ENCODE measurements at regions not wholly inside any gene's neighbourhood (a gene's known extent, or its start where the extent isn't known, plus 50 kb on each side); places are given as distances from the start of the nearest gene placed in this dataset.

DNA sequence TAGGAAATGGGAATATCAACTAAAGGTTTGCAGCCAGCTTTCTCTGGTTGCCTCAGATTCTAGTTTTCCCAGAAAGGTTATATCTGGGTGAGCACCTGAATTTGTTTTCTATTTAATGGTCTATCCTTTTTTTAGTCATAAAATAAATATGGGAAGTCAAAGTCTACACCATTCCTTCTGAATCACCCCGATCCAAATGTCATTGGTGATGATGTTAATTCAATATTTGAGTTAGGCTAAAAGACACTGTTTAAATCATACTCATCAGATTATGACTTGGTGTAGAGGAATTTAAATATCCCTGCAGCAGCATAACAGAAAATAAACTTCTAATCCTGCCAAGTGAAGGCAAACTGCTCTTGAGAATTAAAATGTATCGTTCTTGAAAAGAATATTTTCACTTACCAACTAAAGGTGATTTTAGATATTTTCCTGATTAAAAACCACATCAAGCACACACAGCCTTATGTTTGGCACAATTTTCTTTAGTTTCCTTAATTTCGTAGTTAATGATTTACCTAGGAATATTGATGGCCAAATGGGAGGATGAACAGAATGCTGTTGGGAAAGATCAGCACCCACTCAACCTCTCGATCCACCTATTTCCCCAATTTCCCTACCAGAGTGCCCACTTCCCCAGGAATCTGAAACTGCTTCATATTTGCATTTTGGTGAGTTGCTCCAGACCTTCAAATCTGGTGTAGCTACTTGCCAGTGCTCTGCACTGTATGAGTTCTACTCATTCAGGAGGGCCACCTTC is 103.1 kb upstream of the TSLP start:
- Histone ChIP-seq H3K4me2 (ENCODE audit: low read length) (peak overlapping the region; percentile 79), H3K9me2 (replicated peaks; ENCODE audit: low read length) (no peaks in the 10 kb centered on the region), H4K20me1 (ENCODE audit: low read length) (no peaks in the 10 kb centered on the region), H3K27me3 (ENCODE audit: low read length) (no peaks in the 10 kb centered on the region), H2AFZ (ENCODE audit: low read length) (no peak overlapping the region), H3F3A (ENCODE audit: low read length, unreplicated experiment) (peaks cover 6% of the 10 kb centered on the region), H3K36me3 (ENCODE audit: low read depth, low read length) (no peaks in the 10 kb centered on the region), H3K79me2 (ENCODE audit: low read length) (no peaks in the 10 kb centered on the region), H3K9ac (ENCODE audit: low read length) (peak overlapping the region; percentile 74), H3K4me3 (ENCODE audit: low read length) (peak overlapping the region; percentile 47), H3K27ac (ENCODE audit: low read length) (peak overlapping the region; percentile 96), H3K9me3 (ENCODE audit: low read length) (no peaks in the 10 kb centered on the region), H3K4me1 (ENCODE audit: insufficient read depth, low read length) (peaks cover 62% of the 10 kb centered on the region)
- ChIA-PET POLR2A (ENCODE audit: unreplicated experiment) (interaction anchor here (0.7 kb wide), 1 partner anchor 52 kb away, joined by 4 read pairs; no protein-coding TSS in a partner anchor), CTCF (no interaction called here)
- no TSS peak for BruUV-seq (replicated peaks)
- ATAC-seq (peak; percentile 89), DNase-seq (peak; percentile 95)
- intact Hi-C loops (cut with micrococcal nuclease) = loop anchor here (1.0 to 5.0 kb wide), 9 partner anchors 10 to 211 kb away; no protein-coding TSS in a partner anchor
- TF ChIP-seq, protein P1, sequence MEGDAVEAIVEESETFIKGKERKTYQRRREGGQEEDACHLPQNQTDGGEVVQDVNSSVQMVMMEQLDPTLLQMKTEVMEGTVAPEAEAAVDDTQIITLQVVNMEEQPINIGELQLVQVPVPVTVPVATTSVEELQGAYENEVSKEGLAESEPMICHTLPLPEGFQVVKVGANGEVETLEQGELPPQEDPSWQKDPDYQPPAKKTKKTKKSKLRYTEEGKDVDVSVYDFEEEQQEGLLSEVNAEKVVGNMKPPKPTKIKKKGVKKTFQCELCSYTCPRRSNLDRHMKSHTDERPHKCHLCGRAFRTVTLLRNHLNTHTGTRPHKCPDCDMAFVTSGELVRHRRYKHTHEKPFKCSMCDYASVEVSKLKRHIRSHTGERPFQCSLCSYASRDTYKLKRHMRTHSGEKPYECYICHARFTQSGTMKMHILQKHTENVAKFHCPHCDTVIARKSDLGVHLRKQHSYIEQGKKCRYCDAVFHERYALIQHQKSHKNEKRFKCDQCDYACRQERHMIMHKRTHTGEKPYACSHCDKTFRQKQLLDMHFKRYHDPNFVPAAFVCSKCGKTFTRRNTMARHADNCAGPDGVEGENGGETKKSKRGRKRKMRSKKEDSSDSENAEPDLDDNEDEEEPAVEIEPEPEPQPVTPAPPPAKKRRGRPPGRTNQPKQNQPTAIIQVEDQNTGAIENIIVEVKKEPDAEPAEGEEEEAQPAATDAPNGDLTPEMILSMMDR (conservative IDR thresholded peaks at IDR 0.05; ENCODE audit: low read depth, low read length) = no peak
- TF ChIP-seq EZH2 (IDR thresholded peaks at IDR 0.05; ENCODE audit: low read length, unreplicated experiment) (no peak), EZH2phosphoT487 (IDR thresholded peaks at IDR 0.05; ENCODE audit: borderline replicate concordance, low read length) (no peak)

DNA sequence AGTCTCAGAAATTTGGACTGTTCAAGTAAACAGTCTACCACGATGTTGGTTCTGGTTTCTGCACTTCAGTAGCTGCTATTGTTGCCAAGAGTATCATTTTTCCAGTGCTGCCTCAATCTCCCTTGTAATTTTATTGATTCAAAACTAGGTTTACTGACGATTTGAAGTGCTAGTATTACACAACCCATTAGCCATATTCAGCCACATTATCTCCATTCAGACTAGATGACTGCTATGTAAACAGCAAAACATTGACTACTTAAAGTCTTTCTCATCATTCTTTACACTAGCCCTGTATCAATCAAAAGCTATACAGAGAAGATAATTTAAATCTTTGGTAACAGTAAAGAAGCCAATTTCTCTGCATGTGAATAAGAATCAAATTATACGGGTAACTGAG is 102.0 kb upstream of the TSLP start:
- H3K9me3 ChIP-seq (ENCODE audit: low read length) = no peaks in the 10 kb centered on the region
- DNase-seq (peak; percentile 51), ATAC-seq (no peak)
- peaks cover 6% of the 10 kb centered on the region for H3F3A ChIP-seq (ENCODE audit: low read length, unreplicated experiment)
- ChIA-PET CTCF (no interaction called here), POLR2A (ENCODE audit: unreplicated experiment) (no interaction called here)
- peak overlapping the region; percentile 90 for H3K27ac ChIP-seq (ENCODE audit: low read length)
- intact Hi-C loops (cut with micrococcal nuclease) = loop anchor here (2.0 to 5.0 kb wide), 4 partner anchors 59 to 212 kb away; no protein-coding TSS in a partner anchor
- no peaks in the 10 kb centered on the region for H3K36me3 ChIP-seq (ENCODE audit: low read depth, low read length)
- no peaks in the 10 kb centered on the region for H4K20me1 ChIP-seq (ENCODE audit: low read length)
- peak overlapping the region; percentile 38 for H3K4me2 ChIP-seq (ENCODE audit: low read length)
- H3K9ac ChIP-seq (ENCODE audit: low read length) = peak overlapping the region; percentile 74
- peak overlapping the region; percentile 41; the same call in 1 of the 2 replicates for H2AFZ ChIP-seq (ENCODE audit: low read length)
- TF ChIP-seq, protein P1 (conservative IDR thresholded peaks at IDR 0.05; ENCODE audit: low read depth, low read length) = no peak
- TF ChIP-seq EZH2phosphoT487 (IDR thresholded peaks at IDR 0.05; ENCODE audit: borderline replicate concordance, low read length) (no peak), EZH2 (IDR thresholded peaks at IDR 0.05; ENCODE audit: low read length, unreplicated experiment) (no peak)
- BruUV-seq (replicated peaks) = no TSS peak
- no peak overlapping the region for H3K4me3 ChIP-seq (ENCODE audit: low read length)
- H3K79me2 ChIP-seq (ENCODE audit: low read length) = no peaks in the 10 kb centered on the region
- peaks cover 52% of the 10 kb centered on the region for H3K4me1 ChIP-seq (ENCODE audit: insufficient read depth, low read length)
- H3K27me3 ChIP-seq (ENCODE audit: low read length) = no peaks in the 10 kb centered on the region
- no peaks in the 10 kb centered on the region for H3K9me2 ChIP-seq (replicated peaks; ENCODE audit: low read length)

DNA sequence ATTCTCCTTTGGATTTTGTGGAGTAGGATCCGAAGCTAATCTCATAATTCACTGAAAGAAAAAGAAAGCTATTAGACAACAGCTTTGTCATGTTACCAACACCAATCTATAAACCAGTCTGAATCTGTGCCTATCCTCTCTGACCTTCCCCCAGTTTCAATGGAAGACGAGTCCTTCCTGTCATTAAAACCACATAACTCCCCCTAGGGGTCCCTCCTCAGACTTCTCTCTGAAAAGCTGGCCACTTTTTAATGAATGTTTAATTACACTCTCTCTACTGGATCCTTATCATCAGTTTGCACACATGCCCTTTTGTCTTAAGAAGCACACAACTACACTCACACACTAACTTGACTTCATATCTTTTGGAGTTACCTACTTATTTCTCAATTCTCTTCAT is 98.0 kb upstream of the TSLP start:
- ChIA-PET CTCF (no interaction called here), POLR2A (ENCODE audit: unreplicated experiment) (interaction anchor here (0.6 kb wide), 1 partner anchor 97 kb away, joined by 4 read pairs; no protein-coding TSS in a partner anchor)
- DNase-seq (no peak), ATAC-seq (no peak)
- intact Hi-C loops (cut with micrococcal nuclease) = no loop called here
- no peaks in the 10 kb centered on the region for H3K9me2 ChIP-seq (replicated peaks; ENCODE audit: low read length)
- TF ChIP-seq EZH2 (IDR thresholded peaks at IDR 0.05; ENCODE audit: low read length, unreplicated experiment) (no peak), EZH2phosphoT487 (IDR thresholded peaks at IDR 0.05; ENCODE audit: borderline replicate concordance, low read length) (no peak)
- TF ChIP-seq, protein P1 (conservative IDR thresholded peaks at IDR 0.05; ENCODE audit: low read depth, low read length) = no peak; the same call in 1 of the 2 replicates
- H3K27me3 ChIP-seq (ENCODE audit: low read length) = no peaks in the 10 kb centered on the region
- no TSS peak for BruUV-seq (replicated peaks)
- H3F3A ChIP-seq (ENCODE audit: low read length, unreplicated experiment) = no peaks in the 10 kb centered on the region
- H3K27ac ChIP-seq (ENCODE audit: low read length) = no peak overlapping the region
- H2AFZ ChIP-seq (ENCODE audit: low read length) = no peak overlapping the region
- H3K36me3 ChIP-seq (ENCODE audit: low read depth, low read length) = no peaks in the 10 kb centered on the region
- no peak overlapping the region for H3K9ac ChIP-seq (ENCODE audit: low read length)
- no peaks in the 10 kb centered on the region for H3K9me3 ChIP-seq (ENCODE audit: low read length)
- peaks cover 24% of the 10 kb centered on the region for H3K4me1 ChIP-seq (ENCODE audit: insufficient read depth, low read length)
- H3K79me2 ChIP-seq (ENCODE audit: low read length) = no peaks in the 10 kb centered on the region
- no peaks in the 10 kb centered on the region for H4K20me1 ChIP-seq (ENCODE audit: low read length)
- no peak overlapping the region for H3K4me2 ChIP-seq (ENCODE audit: low read length)
- no peak overlapping the region for H3K4me3 ChIP-seq (ENCODE audit: low read length)
